ENCODE measurements at regions not wholly inside any gene's neighbourhood (a gene's known extent, or its start where the extent isn't known, plus 50 kb on each side); places are given as distances from the start of the nearest gene placed in this dataset.

DNA sequence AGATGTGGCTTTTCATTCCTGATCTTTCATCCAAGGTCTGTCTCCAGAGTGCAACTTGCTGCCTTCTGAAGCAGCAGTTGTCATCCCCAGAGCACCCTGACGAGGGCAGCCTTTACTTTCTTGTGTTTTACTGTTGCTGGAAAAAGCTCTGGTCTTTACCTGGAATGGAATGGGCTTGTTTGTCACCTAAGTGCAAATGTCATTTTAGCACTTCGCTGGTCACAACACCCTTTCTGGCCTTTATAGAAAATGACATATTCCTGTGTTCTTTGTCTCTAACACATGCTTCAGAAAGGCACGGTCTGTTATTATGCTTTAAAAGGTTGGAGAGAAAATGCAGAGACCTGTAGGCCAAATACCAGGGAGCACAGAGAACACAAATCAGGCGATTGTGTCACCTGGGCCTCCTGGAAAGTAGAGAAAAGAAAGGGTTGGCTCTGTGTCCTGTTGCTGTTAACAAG, 332.7 kb upstream of the IGFBP7 start:
- peak overlapping the region; percentile 48 for H3K27ac ChIP-seq
- TF ChIP-seq ZFX (IDR thresholded peaks at IDR 0.05), result no peak
- TF ChIP-seq, protein P1, sequence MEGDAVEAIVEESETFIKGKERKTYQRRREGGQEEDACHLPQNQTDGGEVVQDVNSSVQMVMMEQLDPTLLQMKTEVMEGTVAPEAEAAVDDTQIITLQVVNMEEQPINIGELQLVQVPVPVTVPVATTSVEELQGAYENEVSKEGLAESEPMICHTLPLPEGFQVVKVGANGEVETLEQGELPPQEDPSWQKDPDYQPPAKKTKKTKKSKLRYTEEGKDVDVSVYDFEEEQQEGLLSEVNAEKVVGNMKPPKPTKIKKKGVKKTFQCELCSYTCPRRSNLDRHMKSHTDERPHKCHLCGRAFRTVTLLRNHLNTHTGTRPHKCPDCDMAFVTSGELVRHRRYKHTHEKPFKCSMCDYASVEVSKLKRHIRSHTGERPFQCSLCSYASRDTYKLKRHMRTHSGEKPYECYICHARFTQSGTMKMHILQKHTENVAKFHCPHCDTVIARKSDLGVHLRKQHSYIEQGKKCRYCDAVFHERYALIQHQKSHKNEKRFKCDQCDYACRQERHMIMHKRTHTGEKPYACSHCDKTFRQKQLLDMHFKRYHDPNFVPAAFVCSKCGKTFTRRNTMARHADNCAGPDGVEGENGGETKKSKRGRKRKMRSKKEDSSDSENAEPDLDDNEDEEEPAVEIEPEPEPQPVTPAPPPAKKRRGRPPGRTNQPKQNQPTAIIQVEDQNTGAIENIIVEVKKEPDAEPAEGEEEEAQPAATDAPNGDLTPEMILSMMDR (conservative IDR thresholded peaks at IDR 0.05), result peak; percentile 88

- TF ChIP-seq, protein P1 (conservative IDR thresholded peaks at IDR 0.05), result no peak
- no peak for TF ChIP-seq ZFX (IDR thresholded peaks at IDR 0.05)
- H3K27ac ChIP-seq, result no peak overlapping the region
Measured at GRCh38 chr4:57442241-57442640, 332.1 kb upstream of the IGFBP7 start.

GRCh38 chr4:57437649-57438048, 327.5 kb upstream of the IGFBP7 start:
- TF ChIP-seq ZFX (IDR thresholded peaks at IDR 0.05), result no peak
- TF ChIP-seq, protein P1 (conservative IDR thresholded peaks at IDR 0.05), result no peak
- H3K27ac ChIP-seq, result no peak overlapping the region

GRCh38 chr4:57435300-57435699, 325.1 kb upstream of the IGFBP7 start:
- H3K27ac ChIP-seq, result no peak overlapping the region
- TF ChIP-seq, protein P1 (conservative IDR thresholded peaks at IDR 0.05), result no peak
- no peak for TF ChIP-seq ZFX (IDR thresholded peaks at IDR 0.05)

GRCh38 chr4:57430726-57431125, 320.5 kb upstream of the IGFBP7 start:
- no peak for TF ChIP-seq ZFX (IDR thresholded peaks at IDR 0.05)
- TF ChIP-seq, protein P1 (conservative IDR thresholded peaks at IDR 0.05), result peak; percentile 5; the same call in 1 of the 2 replicates
- no peak overlapping the region; the same call in 1 of the 2 replicates for H3K27ac ChIP-seq

GRCh38 chr4:57426779-57427395, 316.7 kb upstream of the IGFBP7 start:
- H3K27ac ChIP-seq, result no peak overlapping the region
- TF ChIP-seq, protein P1 (conservative IDR thresholded peaks at IDR 0.05), result peak; percentile 88
- no peak for TF ChIP-seq ZFX (IDR thresholded peaks at IDR 0.05)

DNA sequence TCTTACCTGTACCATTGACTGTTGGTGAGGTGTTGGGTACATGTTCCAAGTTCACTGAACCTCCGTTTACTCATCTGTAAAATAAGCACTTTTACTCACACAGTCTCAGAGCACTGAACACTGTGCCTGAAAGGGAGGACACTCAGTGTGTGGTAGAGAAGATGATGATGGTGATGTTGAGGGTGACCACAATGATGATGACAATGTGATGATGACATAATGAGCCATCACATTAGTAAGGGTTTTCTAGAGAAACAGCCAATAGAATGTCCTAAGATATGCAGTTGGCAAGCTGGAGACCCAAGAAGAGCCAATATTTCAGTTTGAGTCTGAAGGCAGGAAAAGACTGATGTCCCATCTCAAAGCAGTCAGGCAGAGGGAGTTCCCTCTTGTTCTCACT, 315.4 kb upstream of the IGFBP7 start:
- TF ChIP-seq, protein P1 (conservative IDR thresholded peaks at IDR 0.05), result no peak
- TF ChIP-seq ZFX (IDR thresholded peaks at IDR 0.05), result no peak
- H3K27ac ChIP-seq, result no peak overlapping the region
